NCI-H82 (cell line): ENCODE measurements at regions not wholly inside any gene's neighbourhood (a gene's known extent, or its start where the extent isn't known, plus 50 kb on each side); places are given as distances from the start of the nearest gene placed in this dataset.
"Not testable (repeated sequence)": the region's sequence is repeated elsewhere in the genome, so short reads cannot be mapped to it uniquely, and the experiment has no call there.

ENCODE experiments used
- DNase-seq: peaks from one replicate; lab custom pipeline; 2025; lab: John Stamatoyannopoulos, UW

DNA sequence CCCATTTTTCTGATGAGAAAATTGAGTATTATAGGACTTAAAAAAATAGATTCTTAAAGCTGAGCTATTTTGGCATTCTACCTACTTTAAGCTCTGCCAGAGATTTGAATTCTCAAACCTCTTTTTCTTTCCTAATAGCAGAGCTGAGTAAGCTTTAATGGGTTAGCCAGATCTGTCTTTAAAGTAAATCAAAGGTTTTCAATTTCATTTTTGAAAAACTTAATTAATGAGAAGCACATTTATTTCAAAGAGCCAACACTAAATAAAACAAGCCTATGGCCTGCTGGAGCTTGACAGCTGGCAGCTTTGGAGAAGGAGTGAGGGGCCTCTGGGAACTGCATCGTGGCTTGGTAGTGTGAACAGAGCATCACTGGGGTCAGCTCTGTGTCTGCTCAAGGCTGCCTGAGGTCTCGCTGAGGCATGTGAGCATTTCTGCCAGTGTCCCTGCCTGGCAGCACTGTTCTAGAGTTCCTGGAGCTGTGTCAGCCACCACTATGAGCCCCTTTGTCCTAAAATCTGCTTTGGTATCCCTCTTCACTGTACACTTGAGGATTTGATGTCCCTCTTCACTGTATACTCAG lies 50.4 kb upstream of the PRSS23 start:
- no peak for DNase-seq

DNA sequence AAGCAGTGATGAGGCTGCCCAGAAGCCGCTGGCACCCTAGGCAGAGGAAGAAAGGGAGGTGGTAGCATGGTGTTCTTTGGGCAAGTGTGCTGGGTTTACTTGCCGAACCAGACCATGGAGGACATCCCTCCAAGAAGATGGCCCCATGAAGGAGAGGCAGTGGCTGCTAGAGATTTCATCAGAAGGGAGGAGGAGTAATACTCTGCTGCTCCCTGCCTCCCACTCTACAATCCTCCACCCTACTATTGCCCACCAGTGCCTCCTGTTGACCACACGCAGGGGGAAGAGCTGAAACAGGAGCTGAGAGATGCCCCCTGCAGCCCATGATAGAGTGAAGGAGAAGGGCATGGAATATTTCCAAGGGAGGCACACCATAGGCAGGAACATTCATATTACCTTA lies 51.0 kb upstream of the PRSS23 start:
- DNase-seq = peak; percentile 8

DNA sequence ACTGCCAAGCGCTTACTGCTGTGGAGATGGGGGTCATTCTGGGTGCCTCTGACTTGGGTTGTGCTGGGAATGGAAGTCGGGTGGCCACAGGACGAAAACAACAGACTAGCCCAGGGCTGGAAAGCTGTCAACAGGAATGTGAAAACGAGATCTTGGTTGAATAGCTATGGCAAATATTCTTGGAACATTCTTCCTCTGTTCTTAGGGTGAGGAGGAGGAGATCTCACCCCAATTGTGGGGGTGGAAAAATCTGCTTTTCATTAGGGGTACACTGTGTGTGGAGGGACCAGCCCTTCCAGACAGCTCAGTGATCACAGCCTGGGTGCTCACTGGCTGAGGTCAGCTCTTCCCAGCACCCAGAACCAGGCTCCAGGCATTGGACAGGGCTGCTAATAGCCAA lies 52.0 kb upstream of the PRSS23 start:
- no peak for DNase-seq

DNA sequence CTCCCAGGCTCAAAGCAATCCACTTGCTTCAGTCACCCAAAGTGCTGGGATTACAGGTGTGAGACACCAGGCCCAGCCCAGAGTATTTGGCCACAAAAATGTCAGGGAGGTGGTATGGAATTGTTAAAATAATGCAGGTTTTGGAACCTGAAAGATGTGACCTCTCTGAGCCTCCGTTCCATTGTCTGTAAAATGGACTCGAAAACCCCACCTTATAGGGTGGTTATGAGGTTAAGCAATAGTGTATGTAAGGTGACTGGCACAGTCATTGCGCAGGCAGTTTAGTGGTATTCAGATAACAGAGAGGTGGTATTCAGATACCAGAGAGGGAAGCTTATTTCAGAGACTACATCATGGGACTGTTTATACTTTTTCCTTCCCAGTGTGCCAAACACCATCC lies 52.5 kb upstream of the PRSS23 start:
- no peak for DNase-seq

DNA sequence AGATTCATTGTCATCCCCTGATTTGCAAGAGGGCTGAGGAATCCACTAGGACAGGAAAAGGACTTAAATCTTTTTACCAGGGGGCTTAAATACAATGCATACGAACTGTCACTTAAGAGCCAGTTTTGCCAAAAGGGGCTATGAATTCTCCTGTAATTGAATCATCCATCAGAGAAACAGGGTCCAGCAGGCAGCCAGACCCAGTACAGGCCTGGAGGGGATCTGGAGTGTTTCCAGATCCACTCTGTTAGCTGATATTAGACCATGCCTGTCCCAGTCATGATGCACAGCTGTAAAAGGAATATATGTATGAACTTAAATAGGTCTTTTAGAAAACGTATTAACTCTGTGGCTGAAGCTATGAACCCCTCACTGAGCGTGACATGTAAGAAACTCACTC lies 53.8 kb upstream of the PRSS23 start:
- DNase-seq = no peak

DNA sequence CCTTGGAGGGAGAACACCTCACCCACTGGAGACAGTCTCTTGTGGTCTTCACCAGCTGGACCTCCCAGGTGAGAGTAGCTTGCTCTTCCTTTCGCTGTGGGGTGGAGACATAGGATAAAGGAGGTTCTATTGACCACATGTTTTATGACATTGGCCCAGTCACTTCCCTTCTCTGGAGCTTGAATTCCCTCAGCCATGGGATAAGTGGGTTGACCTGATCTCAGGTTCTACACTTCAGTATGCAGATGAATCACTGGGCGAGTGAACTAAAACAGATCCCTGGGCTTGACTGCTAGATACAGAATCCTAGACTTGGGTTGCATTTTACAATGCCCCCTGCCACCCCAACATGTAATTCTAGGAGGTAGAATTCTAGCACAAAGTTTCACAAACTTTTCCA lies 54.8 kb upstream of the PRSS23 start:
- no peak for DNase-seq

DNA sequence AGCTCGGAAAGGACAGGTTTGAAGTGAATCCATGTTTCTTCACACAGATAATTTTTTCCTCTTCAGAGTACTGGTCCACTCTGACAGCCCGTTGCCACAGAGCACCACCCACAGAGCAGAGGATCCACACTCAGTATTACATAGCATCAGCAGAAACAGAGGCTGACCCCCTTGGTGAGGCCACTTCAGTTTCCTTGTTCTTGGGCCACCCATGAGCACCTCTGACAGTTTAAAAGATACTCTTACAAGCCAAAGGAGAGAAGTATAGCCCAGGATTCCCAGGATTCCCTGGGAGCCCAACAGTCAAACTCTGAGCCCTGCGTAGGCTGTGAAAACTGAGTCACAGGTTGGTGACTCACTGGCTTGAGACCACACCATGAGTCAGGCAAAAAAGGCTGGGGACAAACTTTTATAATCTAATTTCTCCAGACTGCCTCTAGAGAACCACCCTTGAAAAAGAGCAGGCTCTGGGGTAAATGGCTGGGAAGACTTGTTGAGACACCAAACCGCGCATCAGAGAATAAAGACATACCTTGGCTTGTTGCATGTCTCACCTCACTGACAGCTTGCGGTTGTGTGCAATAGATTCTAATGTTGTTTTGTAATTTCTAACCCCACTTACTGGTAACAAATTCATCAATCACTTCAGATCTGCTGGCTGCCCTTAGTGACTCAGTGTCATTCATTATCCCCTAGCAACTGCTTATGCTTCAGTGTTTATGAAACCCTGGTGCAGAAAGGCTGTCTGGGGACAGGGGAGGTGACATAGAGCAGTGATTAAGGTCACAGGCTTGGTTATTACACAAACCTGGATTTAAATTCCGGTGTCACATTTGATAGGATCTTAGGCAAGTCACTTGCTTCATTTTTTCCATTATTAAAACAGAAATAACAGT lies 56.9 kb upstream of the PRSS23 start:
- peak; percentile 37 for DNase-seq

DNA sequence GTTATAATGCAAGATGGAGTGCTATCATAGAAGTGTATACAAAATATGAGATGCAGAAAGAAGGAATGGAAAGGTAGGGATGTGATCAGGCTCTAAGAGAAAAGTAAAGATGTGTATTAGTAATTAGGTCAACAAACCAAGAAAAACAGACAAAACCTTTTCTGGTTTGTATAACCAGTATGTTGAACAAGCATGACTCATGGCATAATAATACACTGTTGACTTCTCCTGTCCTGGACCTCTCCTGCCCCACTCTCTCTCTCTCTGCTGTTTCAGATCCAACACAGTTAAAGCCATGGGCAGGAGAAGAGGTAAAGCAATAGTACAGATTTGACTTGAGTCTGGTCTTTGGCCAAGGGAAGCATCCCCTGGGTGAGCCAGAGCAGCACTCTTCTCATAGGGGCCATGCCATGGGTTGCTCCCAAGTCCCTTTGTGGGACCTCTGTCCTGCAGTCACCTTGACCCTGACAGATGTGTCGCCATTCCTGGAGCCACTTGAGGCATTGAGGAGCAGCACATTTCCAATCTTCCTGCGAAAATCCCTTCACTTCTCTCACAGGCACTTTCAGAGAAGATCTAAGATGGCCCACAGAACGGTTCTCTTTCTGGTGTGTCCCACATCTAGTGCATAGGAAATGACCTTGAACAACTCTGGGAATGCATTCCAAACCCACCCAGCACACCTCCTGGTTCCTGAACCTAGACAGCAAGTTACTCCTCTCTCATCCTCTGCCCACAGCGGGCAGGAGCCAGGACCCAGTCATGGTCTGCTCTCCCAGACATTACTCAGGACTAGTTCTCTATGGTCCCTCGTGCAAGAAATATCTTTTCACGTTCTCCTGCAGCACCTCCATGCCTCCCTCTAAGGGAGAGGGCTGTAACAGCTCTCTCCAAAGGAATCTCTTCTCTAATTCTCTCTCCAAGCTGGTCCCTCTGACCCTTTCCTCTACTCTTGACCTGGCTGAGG lies 58.2 kb upstream of the PRSS23 start:
- no peak for DNase-seq

DNA sequence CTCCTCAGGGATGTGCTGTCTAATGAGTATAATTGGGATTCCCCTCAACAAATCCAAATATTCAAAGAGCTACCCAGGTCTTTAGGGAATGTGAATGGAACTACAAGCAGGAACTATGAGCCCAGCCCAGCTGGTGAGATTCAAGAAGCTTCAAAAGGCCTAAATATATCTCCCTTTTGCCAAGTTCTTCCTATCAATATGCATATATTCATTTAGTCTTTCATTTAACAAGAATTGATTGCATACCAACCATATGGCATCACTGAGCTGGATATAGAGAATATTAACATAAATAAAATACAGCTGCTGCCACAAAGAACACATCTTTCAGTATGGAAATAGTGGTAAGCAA lies 58.9 kb upstream of the PRSS23 start:
- no peak for DNase-seq

DNA sequence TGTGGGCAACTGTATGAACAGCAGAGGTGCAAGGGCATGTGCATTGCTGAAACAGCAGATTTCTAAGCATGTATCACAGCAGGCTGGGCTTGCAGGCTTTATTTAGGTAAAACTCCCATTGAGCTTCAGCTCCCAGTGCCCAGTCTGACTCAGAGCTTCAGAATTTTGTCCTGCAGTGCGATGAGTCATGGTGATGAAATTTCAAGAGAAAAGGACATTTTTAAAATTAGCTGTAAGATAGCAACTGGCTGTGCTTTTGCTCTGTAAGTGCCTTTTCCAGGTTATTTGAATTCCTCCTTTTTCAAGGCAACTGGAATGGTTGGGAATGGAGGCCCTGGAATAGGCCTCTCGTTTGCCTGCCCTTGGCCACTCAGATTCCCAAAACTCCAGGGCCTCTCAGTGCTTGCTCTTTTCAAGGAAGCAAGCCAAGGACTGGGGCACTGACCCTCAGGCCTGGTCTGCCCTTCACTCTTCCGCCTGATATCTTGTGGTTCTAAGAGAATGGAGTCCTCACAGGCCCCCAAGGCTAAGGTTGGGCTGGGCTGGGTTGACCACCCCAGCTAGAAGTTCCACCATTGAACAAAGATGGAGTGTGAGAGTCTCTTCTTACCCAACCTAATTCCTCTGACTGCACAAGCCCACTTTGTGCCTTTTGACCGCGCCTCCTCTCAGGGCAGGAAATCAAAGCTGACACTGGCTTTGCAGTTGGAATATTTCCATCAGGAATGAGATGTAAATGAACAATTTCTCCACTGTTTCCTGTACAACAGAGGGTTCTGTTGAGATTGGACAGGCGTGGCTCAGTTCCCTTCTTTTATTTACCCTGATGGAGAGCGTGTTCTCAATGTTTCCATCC lies 59.5 kb upstream of the PRSS23 start:
- no peak for DNase-seq

DNA sequence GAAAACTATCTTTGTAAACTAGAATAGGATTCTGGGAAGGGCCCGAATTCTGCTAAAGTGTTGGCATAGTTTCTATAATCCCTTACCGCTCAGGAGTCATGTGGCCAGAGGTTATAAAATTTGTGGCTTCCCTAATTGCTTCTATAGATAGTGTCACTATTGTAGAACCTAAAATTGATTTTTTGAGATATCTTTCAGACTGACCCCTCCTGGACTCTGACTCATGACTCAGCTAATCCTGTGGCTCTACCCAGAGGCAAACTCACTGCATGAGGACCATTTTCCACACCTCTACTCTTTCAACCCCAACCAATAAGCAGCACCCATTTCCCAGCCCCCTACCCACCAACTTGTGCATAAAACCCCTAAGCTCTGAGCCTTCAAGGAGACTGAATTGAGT lies 61.8 kb upstream of the PRSS23 start:
- no peak for DNase-seq

DNA sequence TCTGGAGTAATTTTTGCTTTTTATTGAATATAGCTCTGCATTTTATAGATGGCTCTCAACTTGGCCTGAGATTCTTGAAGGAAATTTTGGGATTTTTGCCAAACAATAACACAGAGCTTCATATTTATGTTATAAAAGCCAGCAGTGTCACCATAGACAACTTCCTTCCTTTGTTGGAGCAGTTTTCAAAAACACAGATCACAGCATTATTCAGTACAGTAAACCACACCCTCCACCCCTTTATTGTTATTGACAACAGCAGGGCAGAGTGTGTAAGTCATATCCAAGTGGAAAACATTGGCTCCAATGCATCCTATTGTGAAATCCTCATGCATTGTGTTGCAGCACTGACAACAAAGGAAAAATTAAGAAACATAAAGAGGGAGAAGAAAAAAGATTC lies 62.6 kb upstream of the PRSS23 start:
- DNase-seq = no peak

DNA sequence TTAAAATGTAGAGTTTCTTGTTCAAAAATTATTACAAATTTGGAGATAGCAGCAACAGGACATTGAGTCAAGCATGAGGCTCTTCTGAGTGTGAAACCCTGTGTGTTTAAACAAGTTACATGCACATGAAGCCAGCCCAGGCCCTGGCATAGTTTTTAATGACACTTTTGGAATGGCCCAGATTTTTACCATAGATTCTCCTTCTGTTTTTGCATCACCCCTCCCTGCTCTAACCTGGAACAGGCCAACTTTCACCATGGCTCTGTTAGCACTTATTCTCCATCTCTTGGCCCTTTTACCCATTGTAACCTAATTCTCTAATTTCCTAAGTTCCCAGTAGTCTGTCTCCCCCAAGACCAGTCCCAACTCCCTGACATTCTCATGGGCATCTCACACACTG lies 63.1 kb upstream of the PRSS23 start:
- DNase-seq = no peak

DNA sequence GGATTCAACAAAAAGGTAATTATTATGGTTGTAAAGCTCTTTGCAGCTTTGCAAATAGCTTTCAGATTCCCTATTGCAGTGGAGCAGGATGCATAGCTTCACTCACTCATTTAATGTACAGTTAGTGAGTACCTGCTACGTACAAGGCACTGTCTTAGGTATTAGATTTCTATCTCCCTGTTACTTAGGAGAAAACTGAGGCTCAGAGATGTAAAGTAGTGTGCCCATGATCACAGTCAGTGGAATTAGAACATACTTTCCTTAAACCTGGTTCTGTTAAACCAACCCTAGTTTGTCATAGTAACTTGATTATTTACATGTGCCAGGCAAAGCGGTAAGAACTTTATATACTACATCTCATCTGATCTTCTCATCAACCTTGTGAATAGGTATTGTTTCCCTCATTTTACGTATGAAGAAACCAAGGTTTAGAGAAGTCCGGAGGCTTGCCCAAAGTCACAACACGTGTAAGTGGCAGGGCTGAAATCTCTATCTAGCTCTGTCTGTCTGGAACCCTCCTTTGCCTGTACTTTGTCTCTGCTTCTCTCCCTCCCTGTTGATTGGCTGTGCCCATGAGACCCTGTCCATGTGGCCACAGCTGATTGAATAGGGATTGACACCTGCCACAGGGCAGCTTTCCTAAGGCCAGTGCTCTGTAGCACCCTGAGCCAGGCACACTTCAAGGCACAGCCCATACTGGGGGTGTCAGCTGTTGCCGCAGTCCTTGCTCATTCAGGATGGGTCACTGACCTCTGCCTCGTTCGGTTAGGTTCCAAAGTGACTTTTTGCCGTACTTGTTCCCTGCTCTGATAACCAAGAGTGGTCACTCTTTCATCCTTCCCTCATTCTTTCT lies 63.8 kb upstream of the PRSS23 start:
- no peak for DNase-seq

DNA sequence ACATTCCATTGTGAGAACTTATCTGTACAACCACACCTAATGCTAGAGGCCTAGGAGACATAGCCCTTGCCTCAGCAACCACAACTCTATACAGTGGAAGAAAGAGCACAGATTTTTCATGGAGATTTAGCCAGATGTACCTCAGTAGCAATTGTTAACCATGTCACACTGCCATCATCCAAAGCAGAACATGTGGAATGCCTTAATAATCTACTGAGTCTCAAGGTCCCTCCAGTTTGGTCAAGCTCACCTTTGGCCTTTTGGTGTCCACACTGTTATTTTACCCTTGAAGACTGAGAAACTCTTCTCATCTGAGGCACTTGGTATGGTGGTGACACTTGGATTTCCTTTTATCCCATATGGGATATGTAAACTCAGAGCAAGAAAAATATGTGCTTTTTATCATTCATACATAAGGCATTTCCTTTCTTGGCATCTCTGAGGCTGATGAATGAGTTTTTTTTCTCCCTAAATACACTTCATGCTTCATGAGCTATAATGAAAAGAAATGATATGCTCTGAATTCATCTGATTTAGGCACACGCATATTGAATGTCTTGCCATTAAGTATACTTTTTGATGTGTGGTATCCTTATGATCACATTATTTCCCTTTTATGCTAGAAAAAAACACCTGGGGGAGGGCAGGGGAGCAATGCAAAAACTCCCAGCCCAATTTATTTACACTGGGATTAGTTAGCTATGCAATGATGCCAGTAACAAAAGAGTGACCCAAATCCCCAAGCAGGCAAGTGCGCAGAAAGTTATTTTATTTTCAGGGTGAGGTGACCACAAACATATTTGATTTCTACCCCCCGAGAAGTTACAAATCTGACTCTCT lies 63.3 kb upstream of the ME3 start:
- no peak for DNase-seq

DNA sequence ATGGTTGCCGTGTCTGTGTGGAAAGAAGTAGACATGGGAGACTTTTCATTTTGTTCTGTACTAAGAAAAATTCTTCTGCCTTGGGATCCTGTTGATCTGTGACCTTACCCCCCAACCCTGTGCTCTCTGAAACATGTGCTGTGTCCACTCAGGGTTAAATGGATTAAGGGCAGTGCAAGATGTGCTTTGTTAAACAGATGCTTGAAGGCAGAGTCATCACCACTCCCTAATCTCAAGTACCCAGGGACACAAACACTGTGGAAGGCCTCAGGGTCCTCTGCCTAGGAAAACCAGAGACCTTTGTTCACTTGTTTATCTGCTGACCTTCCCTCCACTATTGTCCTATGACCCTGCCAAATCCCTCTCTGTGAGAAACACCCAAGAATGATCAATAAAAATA lies 60.3 kb upstream of the ME3 start:
- DNase-seq = not testable (repeated sequence)

DNA sequence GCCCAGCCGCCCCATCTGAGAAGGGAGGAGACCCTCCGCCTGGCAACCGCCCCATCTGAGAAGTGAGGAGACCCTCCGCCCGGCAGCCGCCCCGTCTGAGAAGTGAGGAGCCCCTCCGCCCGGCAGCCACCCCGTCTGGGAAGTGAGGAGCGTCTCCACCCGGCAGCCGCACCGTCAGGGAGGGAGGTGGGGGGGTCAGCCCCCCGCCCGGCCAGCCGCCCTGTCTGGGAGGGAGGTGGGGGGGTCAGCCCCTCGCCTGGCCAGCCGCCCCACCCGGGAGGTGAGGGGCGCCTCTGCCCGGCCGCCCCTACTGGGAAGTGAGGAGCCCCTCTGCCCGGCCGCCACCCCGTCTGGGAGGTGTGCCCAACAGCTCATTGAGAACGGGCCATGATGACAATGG lies 59.9 kb upstream of the ME3 start:
- not testable (repeated sequence) for DNase-seq

DNA sequence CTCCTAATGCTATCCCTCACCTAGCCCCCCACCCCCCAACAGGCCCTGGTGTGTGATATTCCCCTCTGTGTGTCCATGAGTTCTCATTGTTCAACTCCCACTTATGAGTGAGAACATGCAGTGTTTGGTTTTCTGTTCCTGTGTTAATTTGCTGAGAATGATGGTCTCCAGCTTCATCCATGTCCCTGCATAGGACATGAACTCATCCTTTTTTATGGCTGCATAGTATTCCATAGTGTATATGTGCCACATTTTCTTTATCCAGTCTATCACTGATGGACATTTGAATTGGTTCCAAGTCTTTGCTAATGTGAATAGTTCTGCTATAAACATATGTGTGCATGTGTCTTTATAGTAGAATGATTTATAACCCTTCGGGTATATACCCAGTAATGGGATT lies 57.2 kb upstream of the ME3 start:
- not testable (repeated sequence) for DNase-seq

DNA sequence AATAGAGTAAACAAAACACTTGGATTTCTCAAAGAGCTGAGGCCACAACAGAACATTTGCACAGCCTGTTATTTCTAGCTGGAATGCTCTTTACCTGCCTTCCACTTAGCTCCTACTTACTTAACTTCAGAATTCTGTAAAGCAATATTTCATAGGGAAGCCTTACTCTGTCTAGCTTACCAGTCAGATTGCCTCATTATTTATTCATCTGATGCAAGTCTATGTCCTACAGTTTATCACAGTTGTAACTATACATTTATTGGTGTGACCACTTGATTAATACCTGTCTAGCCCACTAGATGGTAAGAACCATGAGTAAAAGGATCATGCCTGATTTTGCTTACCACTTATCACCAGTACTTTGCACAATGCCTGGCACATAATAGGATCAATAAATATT lies 56.1 kb upstream of the ME3 start:
- DNase-seq = no peak
